Liver (tissue), 8 donors: ENCODE measurements at regions not wholly inside any gene's neighbourhood (a gene's known extent, or its start where the extent isn't known, plus 50 kb on each side); places are given as distances from the start of the nearest gene placed in this dataset.

ENCODE experiments used
- DNase-seq: peaks from one replicate; pipeline ENCODE4 v3.0.0-alpha.2; 2017; ENCODE audit warnings: low spot score
- H3K27ac ChIP-seq, 2 donors: one replicate each; pipeline ENCODE4 v1.7.0; 2013; ENCODE audit warnings: inconsistent platforms in 2 of 2, low read length in 2 of 2, control low read depth in 1 of 2, low read depth in 1 of 2, mild to moderate bottlenecking in 1 of 2
- H3K27me3 ChIP-seq, 4 donors: one replicate each; pipeline versions ENCODE4 v1.6.1 to v1.7.0; 2013; ENCODE audit warnings: low read length in 3 of 4, inconsistent platforms in 1 of 4, mild to moderate bottlenecking in 1 of 4, moderate library complexity in 1 of 4; ENCODE audit not compliant: control insufficient read depth in 4 of 4, insufficient read depth in 4 of 4
- H3K36me3 ChIP-seq, 4 donors: one replicate each; pipeline versions ENCODE4 v1.6.1 to v1.7.0; 2013; ENCODE audit warnings: low read length in 3 of 4, mild to moderate bottlenecking in 3 of 4, low read depth in 1 of 4, moderate library complexity in 1 of 4; ENCODE audit not compliant: control insufficient read depth in 4 of 4, insufficient read depth in 3 of 4
- H3K4me1 ChIP-seq, 4 donors: one replicate each; pipeline versions ENCODE4 v1.6.1 to v1.7.0; 2013; ENCODE audit warnings: low read length in 3 of 4, mild to moderate bottlenecking in 3 of 4, moderate library complexity in 1 of 4; ENCODE audit not compliant: control insufficient read depth in 4 of 4, insufficient read depth in 4 of 4
- H3K4me3 ChIP-seq, 3 donors: one replicate each; pipeline versions ENCODE4 v1.6.1 to v1.7.0; 2013; ENCODE audit warnings: low read length in 3 of 3, control low read depth in 1 of 3, low read depth in 1 of 3, mild to moderate bottlenecking in 1 of 3
- H3K9ac ChIP-seq, 2 donors: one replicate each; pipeline ENCODE4 v1.7.0; 2013; ENCODE audit warnings: low read length in 2 of 2, mild to moderate bottlenecking in 2 of 2, moderate library complexity in 2 of 2, control low read depth in 1 of 2, low read depth in 1 of 2
- H3K9me3 ChIP-seq, 4 donors: one replicate each; pipeline versions ENCODE4 v1.6.1 to v1.7.0; 2013; ENCODE audit warnings: low read length in 3 of 4; ENCODE audit not compliant: control insufficient read depth in 4 of 4
- ATF3 ChIP-seq: IDR thresholded peaks from 2 replicates; pipeline ENCODE4 v1.6.1; 2016; ENCODE audit warnings: antibody characterized with exemption
- CTCF ChIP-seq: fragments of 150-350 bp; IDR thresholded peaks from 2 replicates; pipeline ENCODE4 v1.5.1; 2017; ENCODE audit warnings: improper control_type of control experiment, low read depth, low read length; ENCODE audit not compliant: missing input control
- EGR1 ChIP-seq, 2 donors: IDR thresholded peaks; 2 replicates each; pipeline ENCODE4 v1.6.1; 2016 to 2018; ENCODE audit warnings: antibody characterized with exemption in 2 of 2, low read depth in 2 of 2
- FOXA1 ChIP-seq: IDR thresholded peaks from 2 replicates; pipeline ENCODE4 v1.6.1; 2016; ENCODE audit warnings: antibody characterized with exemption
- FOXA2 ChIP-seq: IDR thresholded peaks from 2 replicates; pipeline ENCODE4 v1.6.1; 2016; ENCODE audit warnings: antibody characterized with exemption
- GABPA ChIP-seq, 2 donors: IDR thresholded peaks in 1 of 2; conservative IDR thresholded peaks in 1 of 2; 2 replicates each; pipeline ENCODE4 v1.6.1; 2016; ENCODE audit warnings: antibody characterized with exemption in 2 of 2, mild to moderate bottlenecking in 1 of 2, moderate library complexity in 1 of 2
- HNF4A ChIP-seq, 2 donors: conservative IDR thresholded peaks; 2 replicates each; pipeline ENCODE4 v1.6.1; 2016; ENCODE audit warnings: antibody characterized with exemption in 2 of 2, mild to moderate bottlenecking in 2 of 2
- HNF4G ChIP-seq: IDR thresholded peaks from 2 replicates; pipeline ENCODE4 v1.6.1; 2016; ENCODE audit warnings: antibody characterized with exemption
- JUND ChIP-seq, 2 donors: IDR thresholded peaks; 2 replicates each; pipeline ENCODE4 v1.6.1; 2016; ENCODE audit warnings: antibody characterized with exemption in 2 of 2
- NR2F2 ChIP-seq: IDR thresholded peaks from 2 replicates; pipeline ENCODE4 v1.6.1; 2016; ENCODE audit warnings: antibody characterized with exemption
- RAD21 ChIP-seq, 2 donors: IDR thresholded peaks; 2 replicates each; pipeline ENCODE4 v1.6.1; 2016; ENCODE audit warnings: antibody characterized with exemption in 2 of 2, mild to moderate bottlenecking in 2 of 2
- RXRA ChIP-seq, 2 donors: IDR thresholded peaks; 2 replicates each; pipeline ENCODE4 v1.6.1; 2017 to 2018; ENCODE audit warnings: antibody characterized with exemption in 2 of 2, mild to moderate bottlenecking in 1 of 2
- SP1 ChIP-seq: IDR thresholded peaks from 2 replicates; pipeline ENCODE4 v1.6.1; 2018; ENCODE audit warnings: antibody characterized with exemption, mild to moderate bottlenecking
- TAF1 ChIP-seq: conservative IDR thresholded peaks from 2 replicates; pipeline ENCODE4 v1.6.1; 2016; ENCODE audit warnings: antibody characterized with exemption, mild to moderate bottlenecking
- YY1 ChIP-seq: IDR thresholded peaks from 2 replicates; pipeline ENCODE4 v1.6.1; 2016; ENCODE audit warnings: antibody characterized with exemption, mild to moderate bottlenecking
- ZBTB33 ChIP-seq: IDR thresholded peaks from 2 replicates; pipeline ENCODE4 v1.6.1; 2016; ENCODE audit warnings: antibody characterized with exemption
- WGBS: extraction: QIAGEN DNeasy Blood & Tissue Kit; methylation state at CpG from one replicate; pipeline ENCODE4 v1.1.7; 2013; 5-methylcytosine and 5-hydroxymethylcytosine counted together
- TF ChIP-seq, protein P1 (sequence below): IDR thresholded peaks from 2 replicates; pipeline ENCODE4 v1.6.1; 2016; ENCODE audit warnings: antibody characterized with exemption
- TF ChIP-seq, protein P2 (sequence below): IDR thresholded peaks from 2 replicates; pipeline ENCODE4 v1.6.1; 2016; ENCODE audit warnings: antibody characterized with exemption, mild to moderate bottlenecking
- donor health status: healthy.
- donor health status: healthy.
- donor health status: healthy.
- donor health status: healthy.
- donor health status: healthy.

DNA sequence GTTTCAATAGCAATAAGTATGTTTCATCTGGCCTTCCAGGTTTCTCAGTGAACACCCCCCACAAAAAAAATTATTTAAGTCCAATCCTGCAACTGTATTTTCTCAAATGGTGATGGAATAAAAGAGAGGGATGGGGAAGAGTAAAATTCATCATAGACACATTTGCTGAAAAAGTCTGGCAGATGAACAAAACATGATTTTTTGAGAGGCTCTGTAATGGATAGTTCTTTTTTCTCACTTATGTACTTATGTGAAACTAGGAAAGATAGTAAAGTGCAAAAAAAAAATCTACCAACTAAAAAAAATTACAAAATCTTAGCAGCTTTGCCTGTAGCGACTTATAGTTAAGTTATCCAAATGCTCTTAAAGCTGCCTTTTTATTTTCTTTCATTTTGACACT, 412.4 kb downstream of the FOXG1 start:
- DNase-seq, result no peak
- TF ChIP-seq HNF4A (conservative IDR thresholded peaks at IDR 0.05), result no peak
- no peak for TF ChIP-seq ZBTB33
- TF ChIP-seq SP1, result no peak
- TF ChIP-seq FOXA2, result no peak
- no peak for TF ChIP-seq YY1
- no peak for TF ChIP-seq RAD21 (IDR thresholded peaks at IDR 0.05)

GRCh38 chr14:29191092-29191491, 424.5 kb downstream of the FOXG1 start:
- Histone ChIP-seq H3K4me3 (no peak overlapping the region), H3K9ac (no peak overlapping the region), H3K36me3 (no peaks in the 10 kb centered on the region), H3K9me3 (no peaks in the 10 kb centered on the region), H3K4me1 (no peaks in the 10 kb centered on the region), H3K27ac (no peak overlapping the region), H3K27me3 (no peaks in the 10 kb centered on the region)
- DNase-seq, result no peak
- TF ChIP-seq, protein P1, sequence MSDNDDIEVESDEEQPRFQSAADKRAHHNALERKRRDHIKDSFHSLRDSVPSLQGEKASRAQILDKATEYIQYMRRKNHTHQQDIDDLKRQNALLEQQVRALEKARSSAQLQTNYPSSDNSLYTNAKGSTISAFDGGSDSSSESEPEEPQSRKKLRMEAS, result no peak
- TF ChIP-seq CTCF, result no peak
- no peak for TF ChIP-seq NR2F2
- no peak for TF ChIP-seq SP1
- TF ChIP-seq ZBTB33, result no peak
- no peak for TF ChIP-seq HNF4A (conservative IDR thresholded peaks at IDR 0.05)
- TF ChIP-seq EGR1 (IDR thresholded peaks at IDR 0.05; ENCODE audit: low read depth in 2 of 2), result no peak
- no peak for TF ChIP-seq RAD21 (IDR thresholded peaks at IDR 0.05)
- TF ChIP-seq GABPA (IDR thresholded peaks at IDR 0.05 in 1 of 2, conservative IDR thresholded peaks at IDR 0.05 in 1 of 2), result no peak
- TF ChIP-seq TAF1, result no peak
- no peak for TF ChIP-seq JUND (IDR thresholded peaks at IDR 0.05)
- no peak for TF ChIP-seq FOXA2
- TF ChIP-seq FOXA1, result no peak
- no peak for TF ChIP-seq YY1
- no peak for TF ChIP-seq ATF3
- TF ChIP-seq RXRA (IDR thresholded peaks at IDR 0.05), result no peak
- TF ChIP-seq, protein P2, sequence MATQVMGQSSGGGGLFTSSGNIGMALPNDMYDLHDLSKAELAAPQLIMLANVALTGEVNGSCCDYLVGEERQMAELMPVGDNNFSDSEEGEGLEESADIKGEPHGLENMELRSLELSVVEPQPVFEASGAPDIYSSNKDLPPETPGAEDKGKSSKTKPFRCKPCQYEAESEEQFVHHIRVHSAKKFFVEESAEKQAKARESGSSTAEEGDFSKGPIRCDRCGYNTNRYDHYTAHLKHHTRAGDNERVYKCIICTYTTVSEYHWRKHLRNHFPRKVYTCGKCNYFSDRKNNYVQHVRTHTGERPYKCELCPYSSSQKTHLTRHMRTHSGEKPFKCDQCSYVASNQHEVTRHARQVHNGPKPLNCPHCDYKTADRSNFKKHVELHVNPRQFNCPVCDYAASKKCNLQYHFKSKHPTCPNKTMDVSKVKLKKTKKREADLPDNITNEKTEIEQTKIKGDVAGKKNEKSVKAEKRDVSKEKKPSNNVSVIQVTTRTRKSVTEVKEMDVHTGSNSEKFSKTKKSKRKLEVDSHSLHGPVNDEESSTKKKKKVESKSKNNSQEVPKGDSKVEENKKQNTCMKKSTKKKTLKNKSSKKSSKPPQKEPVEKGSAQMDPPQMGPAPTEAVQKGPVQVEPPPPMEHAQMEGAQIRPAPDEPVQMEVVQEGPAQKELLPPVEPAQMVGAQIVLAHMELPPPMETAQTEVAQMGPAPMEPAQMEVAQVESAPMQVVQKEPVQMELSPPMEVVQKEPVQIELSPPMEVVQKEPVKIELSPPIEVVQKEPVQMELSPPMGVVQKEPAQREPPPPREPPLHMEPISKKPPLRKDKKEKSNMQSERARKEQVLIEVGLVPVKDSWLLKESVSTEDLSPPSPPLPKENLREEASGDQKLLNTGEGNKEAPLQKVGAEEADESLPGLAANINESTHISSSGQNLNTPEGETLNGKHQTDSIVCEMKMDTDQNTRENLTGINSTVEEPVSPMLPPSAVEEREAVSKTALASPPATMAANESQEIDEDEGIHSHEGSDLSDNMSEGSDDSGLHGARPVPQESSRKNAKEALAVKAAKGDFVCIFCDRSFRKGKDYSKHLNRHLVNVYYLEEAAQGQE, result no peak
- no peak for TF ChIP-seq HNF4G

More for the DNA sequence above, 412.4 kb downstream of the FOXG1 start:
- Histone ChIP-seq H3K9ac (no peak overlapping the region), H3K27me3 (no peaks in the 10 kb centered on the region), H3K9me3 (no peaks in the 10 kb centered on the region), H3K4me3 (no peak overlapping the region), H3K4me1 (no peaks in the 10 kb centered on the region), H3K27ac (no peak overlapping the region), H3K36me3 (no peaks in the 10 kb centered on the region)
- 60% methylated on average over 1 of the region's 1 CpG for WGBS
